ENCODE measurements at regions not wholly inside any gene's neighbourhood (a gene's known extent, or its start where the extent isn't known, plus 50 kb on each side); places are given as distances from the start of the nearest gene placed in this dataset.

GRCh38 chr7:115145512-115145911 lies 223.6 kb downstream of the MDFIC start (continued):
- TF ChIP-seq ETV6 (conservative IDR thresholded peaks at IDR 0.05 in 1 of 2, IDR thresholded peaks at IDR 0.05 in 1 of 2; ENCODE audit: borderline replicate concordance in 1 of 2, low read depth in 1 of 2) (peak in 1 of 2 experiments; percentile 19; a peak in 1 of 4 replicates), JUNB (IDR thresholded peaks at IDR 0.05) (peak; percentile 99), BHLHE40 (IDR thresholded peaks at IDR 0.05; ENCODE audit: borderline replicate concordance in 1 of 2, low read depth in 2 of 2, low read length in 1 of 2) (no peak), BCL11A (IDR thresholded peaks at IDR 0.05; ENCODE audit: low read depth, low read length) (peak; percentile 90), PAX5 (IDR thresholded peaks at IDR 0.05; ENCODE audit: borderline replicate concordance, low read depth, low read length) (peak; percentile 38; the same call in 1 of the 2 replicates), ATF2 (IDR thresholded peaks at IDR 0.05; ENCODE audit: low read length) (peak; percentile 90), MTA2 (IDR thresholded peaks at IDR 0.05; ENCODE audit: low read depth) (peak; percentile 56), IRF4 (IDR thresholded peaks at IDR 0.05; ENCODE audit: low read depth, low read length) (peak; percentile 88), CBX5 (IDR thresholded peaks at IDR 0.05; ENCODE audit: low read depth) (0 out of 2 replicates have a peak, but pooled peaks have one; percentile 32), SMARCA5 (IDR thresholded peaks at IDR 0.05) (no peak), CREB1 (IDR thresholded peaks at IDR 0.05; ENCODE audit: low read depth) (0 out of 2 replicates have a peak, but pooled peaks have one; percentile 14), NFIC (IDR thresholded peaks at IDR 0.05; ENCODE audit: low read depth, low read length) (peak; percentile 95), RFX5 (IDR thresholded peaks at IDR 0.05; ENCODE audit: low read depth, low read length) (no peak)
- TF ChIP-seq, protein P1, sequence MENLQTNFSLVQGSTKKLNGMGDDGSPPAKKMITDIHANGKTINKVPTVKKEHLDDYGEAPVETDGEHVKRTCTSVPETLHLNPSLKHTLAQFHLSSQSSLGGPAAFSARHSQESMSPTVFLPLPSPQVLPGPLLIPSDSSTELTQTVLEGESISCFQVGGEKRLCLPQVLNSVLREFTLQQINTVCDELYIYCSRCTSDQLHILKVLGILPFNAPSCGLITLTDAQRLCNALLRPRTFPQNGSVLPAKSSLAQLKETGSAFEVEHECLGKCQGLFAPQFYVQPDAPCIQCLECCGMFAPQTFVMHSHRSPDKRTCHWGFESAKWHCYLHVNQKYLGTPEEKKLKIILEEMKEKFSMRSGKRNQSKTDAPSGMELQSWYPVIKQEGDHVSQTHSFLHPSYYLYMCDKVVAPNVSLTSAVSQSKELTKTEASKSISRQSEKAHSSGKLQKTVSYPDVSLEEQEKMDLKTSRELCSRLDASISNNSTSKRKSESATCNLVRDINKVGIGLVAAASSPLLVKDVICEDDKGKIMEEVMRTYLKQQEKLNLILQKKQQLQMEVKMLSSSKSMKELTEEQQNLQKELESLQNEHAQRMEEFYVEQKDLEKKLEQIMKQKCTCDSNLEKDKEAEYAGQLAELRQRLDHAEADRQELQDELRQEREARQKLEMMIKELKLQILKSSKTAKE (IDR thresholded peaks at IDR 0.05; ENCODE audit: low read depth, poor library complexity, severe bottlenecking): no peak
